IMR-90 (cell line): ENCODE measurements at regions not wholly inside any gene's neighbourhood (a gene's known extent, or its start where the extent isn't known, plus 50 kb on each side); places are given as distances from the start of the nearest gene placed in this dataset.

ENCODE experiments used
- ATAC-seq: fragments of 200-7000 bp; cut with Tn5 transposase; 2 replicates; pipeline ENCODE4 v1.9.1; 2020; ENCODE audit warnings: low read depth, mild to moderate bottlenecking, moderate library complexity
- BruUV-seq: library from RNA; stranded (reverse); fragments of 400-500 nt; replicated peaks from 2 replicates; lab custom pipeline; 2021; lab: Mats Ljungman, UMichigan
- CTCF ChIA-PET: fragments of 300-600 bp; formaldehyde crosslinking; extraction: SDS; loops from one replicate; lab custom pipeline; 2021; ENCODE audit warnings: antibody characterized with exemption; lab: Yijun Ruan, JAX
- POLR2A ChIA-PET: fragments of 300-600 bp; sonication (Branson Sonifier 250); formaldehyde crosslinking; loops from one replicate; lab custom pipeline; 2022; ENCODE audit warnings: antibody characterized with exemption; ENCODE audit not compliant: unreplicated experiment; lab: Charles Lee
- DNase-seq: peaks from one replicate; pipeline ENCODE4 v3.0.0; 2013
- H2AFZ ChIP-seq: replicated peaks from 2 replicates; pipeline ENCODE3; 2013; ENCODE audit warnings: low read length, mild to moderate bottlenecking; ENCODE audit not compliant: poor library complexity
- H2AK5ac ChIP-seq: 2 replicates; pipeline ENCODE4 v1.6.1; 2013; ENCODE audit warnings: low read depth, low read length, inconsistent platforms
- H2AK9ac ChIP-seq: replicated peaks from 2 replicates; pipeline ENCODE3; 2013; ENCODE audit warnings: mild to moderate bottlenecking, low read depth, low read length, moderate library complexity; ENCODE audit not compliant: poor library complexity
- H2BK120ac ChIP-seq: 2 replicates; pipeline ENCODE4 v1.6.1; 2013; ENCODE audit warnings: low read depth, low read length, inconsistent platforms
- H2BK15ac ChIP-seq: 3 replicates; pipeline ENCODE4 v1.6.1; 2013; ENCODE audit warnings: low read depth, low read length, inconsistent platforms
- H2BK20ac ChIP-seq: 2 replicates; pipeline ENCODE4 v1.6.1; 2013; ENCODE audit warnings: low read depth, mild to moderate bottlenecking, inconsistent platforms, low read length, moderate library complexity
- H2BK5ac ChIP-seq: 2 replicates; pipeline ENCODE4 v1.6.1; 2013; ENCODE audit warnings: mild to moderate bottlenecking, low read depth, low read length, inconsistent platforms; ENCODE audit not compliant: poor library complexity, severe bottlenecking
- H3K14ac ChIP-seq: replicated peaks from 2 replicates; pipeline ENCODE4 v1.6.1; 2013; ENCODE audit warnings: low read depth, low read length, inconsistent platforms
- H3K18ac ChIP-seq: 2 replicates; pipeline ENCODE4 v1.6.1; 2013; ENCODE audit warnings: low read depth, low read length, control low read depth
- H3K23ac ChIP-seq: 2 replicates; pipeline ENCODE4 v1.6.1; 2013; ENCODE audit warnings: low read depth, low read length, inconsistent platforms
- H3K27ac ChIP-seq: 2 replicates; pipeline ENCODE4 v1.5.1; 2013; ENCODE audit warnings: mild to moderate bottlenecking, control low read depth, low read length; ENCODE audit not compliant: insufficient read depth
- H3K27me3 ChIP-seq: 2 replicates; pipeline ENCODE4 v1.6.1; 2013; ENCODE audit warnings: low read length; ENCODE audit not compliant: control insufficient read depth, insufficient read depth
- H3K36me3 ChIP-seq: 2 replicates; pipeline ENCODE4 v1.6.1; 2013; ENCODE audit warnings: low read length, mixed read lengths; ENCODE audit not compliant: control insufficient read depth, insufficient read depth
- H3K4ac ChIP-seq: 2 replicates; pipeline ENCODE4 v1.6.1; 2013; ENCODE audit warnings: low read depth, low read length, inconsistent platforms
- H3K4me1 ChIP-seq: 2 replicates; pipeline ENCODE4 v1.6.1; 2013; ENCODE audit warnings: low read length, mixed read lengths; ENCODE audit not compliant: control insufficient read depth, insufficient read depth
- H3K4me2 ChIP-seq: 2 replicates; pipeline ENCODE4 v1.6.1; 2013; ENCODE audit warnings: low read depth, mild to moderate bottlenecking, control low read depth, low read length, moderate library complexity
- H3K4me3 ChIP-seq: 2 replicates; pipeline ENCODE4 v1.5.1; 2013; ENCODE audit warnings: low read depth, mild to moderate bottlenecking, control low read depth, low read length, moderate library complexity; ENCODE audit not compliant: insufficient read depth
- H3K56ac ChIP-seq: 2 replicates; pipeline ENCODE4 v1.6.1; 2013; ENCODE audit warnings: low read length, inconsistent platforms; ENCODE audit not compliant: insufficient read depth; ENCODE audit errors: extremely low read depth
- H3K79me1 ChIP-seq, 2 experiments: 2 replicates each; pipeline ENCODE4 v1.6.1; 2013; ENCODE audit warnings: low read length in 2 of 2, inconsistent platforms in 1 of 2, low read depth in 1 of 2
- H3K9ac ChIP-seq: 2 replicates; pipeline ENCODE4 v1.6.1; 2013; ENCODE audit warnings: low read depth, low read length, control low read depth
- H3K9me1 ChIP-seq: 2 replicates; pipeline ENCODE4 v1.6.1; 2013; ENCODE audit warnings: low read length, inconsistent platforms; ENCODE audit not compliant: insufficient read depth
- H3K9me3 ChIP-seq: 2 replicates; pipeline ENCODE4 v1.6.1; 2013; ENCODE audit warnings: low read length; ENCODE audit not compliant: control insufficient read depth, insufficient read depth
- H4K20me1 ChIP-seq: 2 replicates; pipeline ENCODE4 v1.6.1; 2013; ENCODE audit warnings: low read length, inconsistent platforms; ENCODE audit not compliant: insufficient read depth
- H4K5ac ChIP-seq: 2 replicates; pipeline ENCODE4 v1.6.1; 2013; ENCODE audit warnings: mild to moderate bottlenecking, low read depth, low read length, control low read depth
- H4K8ac ChIP-seq, 2 experiments: 2 replicates each; pipeline ENCODE4 v1.6.1; 2013; ENCODE audit warnings: low read depth in 2 of 2, low read length in 2 of 2, control low read depth in 1 of 2, inconsistent platforms in 1 of 2
- H4K91ac ChIP-seq: 2 replicates; pipeline ENCODE4 v1.6.1; 2013; ENCODE audit warnings: low read depth, low read length, inconsistent platforms; ENCODE audit not compliant: insufficient read depth
- CEBPB ChIP-seq: IDR thresholded peaks from 2 replicates; pipeline ENCODE4 v1.6.1; 2012; ENCODE audit warnings: low read depth, low read length, improper control_type of control experiment
- CTCF ChIP-seq: conservative IDR thresholded peaks from 2 replicates; pipeline ENCODE4 v1.5.1; 2012; ENCODE audit warnings: mild to moderate bottlenecking, low read depth, low read length, improper control_type of control experiment
- ELK1 ChIP-seq: fragments of 150-350 bp; IDR thresholded peaks from 2 replicates; pipeline ENCODE4 v1.6.1; 2016; ENCODE audit warnings: low read depth, mild to moderate bottlenecking, low read length, moderate library complexity, borderline replicate concordance
- USF2 ChIP-seq: fragments of 150-350 bp; IDR thresholded peaks from 2 replicates; pipeline ENCODE4 v1.6.1; 2017; ENCODE audit warnings: mild to moderate bottlenecking, antibody characterized with exemption, low read length, low read depth
- WGBS, 2 experiments: methylation state at CpG; one replicate each; pipeline versions ENCODE4 v1.1.5 to v1.1.7; 2013; ENCODE audit warnings: missing lambda C conversion rate in 2 of 2; ENCODE audit not compliant: insufficient read length in 1 of 2; ENCODE audit errors: extremely low coverage in 2 of 2; 5-methylcytosine and 5-hydroxymethylcytosine counted together
- dilution Hi-C: fragments of 300-500 bp; cut with HindIII; formaldehyde crosslinking; loops from one replicate; pipeline ENCODE4 v1.14.3; 2018; ENCODE audit warnings: low sequenced_read_pairs; ENCODE audit not compliant: unreplicated experiment
- in situ Hi-C: fragments of 300-500 bp; cut with MboI; formaldehyde crosslinking; loops from 3 replicates; pipeline ENCODE4 v1.14.3; 2019; ENCODE audit warnings: low sequenced_read_pairs, inconsistent platforms, mixed read lengths
- intact Hi-C: fragments of 100-400 bp; cut with micrococcal nuclease; formaldehyde crosslinking; loops from 2 replicates; pipeline ENCODE4 v1.10.0; 2022

GRCh38 chr17:47066095-47066494 is 87.0 kb upstream of the RPRML start:
- Histone ChIP-seq H4K91ac (no peak overlapping the region), H4K20me1 (no peaks in the 10 kb centered on the region), H3K36me3 (peaks cover 6% of the 10 kb centered on the region), H3K4me3 (no peak overlapping the region), H2AK5ac (no peak overlapping the region), H4K8ac (peak overlapping the region in 1 of 2 experiments; percentile 58; a peak in 3 of 4 replicates), H3K56ac (no peak overlapping the region), H3K9ac (no peak overlapping the region), H3K79me1 (peaks cover 10 to 30% of the 10 kb centered on the region in 2 experiments), H3K23ac (peak overlapping the region; percentile 71; the same call in 1 of the 2 replicates), H4K5ac (peak overlapping the region; percentile 59; the same call in 1 of the 2 replicates), H3K14ac (0 out of 2 replicates have a peak overlapping the region, but pooled peaks have one; percentile 52), H2BK5ac (no peak overlapping the region), H2AFZ (no peak overlapping the region), H3K27ac (no peak overlapping the region), H3K9me3 (no peaks in the 10 kb centered on the region), H3K27me3 (no peaks in the 10 kb centered on the region), H2BK120ac (no peak overlapping the region), H2BK20ac (no peak overlapping the region), H3K4ac (peak overlapping the region; percentile 43; the same call in 1 of the 2 replicates), H3K4me2 (0 out of 2 replicates have a peak overlapping the region, but pooled peaks have one; percentile 28), H3K4me1 (peaks cover 5% of the 10 kb centered on the region; the same call in 1 of the 2 replicates), H3K9me1 (peaks cover 3% of the 10 kb centered on the region; the same call in 1 of the 2 replicates), H2BK15ac (no peak overlapping the region), H2AK9ac (no peak overlapping the region), H3K18ac (no peak overlapping the region)
- 38% methylated on average over 3 of the region's 6 CpGs; no CpG with 5 or more reads in 1 of the 2 experiments for WGBS, 2 experiments
- BruUV-seq: TSS peak; percentile 23
- dilution Hi-C loops (no loop called here), intact Hi-C loops (no loop called here), in situ Hi-C loops (no loop called here)
- ATAC-seq (no peak), DNase-seq (no peak)
- POLR2A ChIA-PET: no interaction called here
- CTCF ChIA-PET: no interaction called here
- TF ChIP-seq CEBPB (no peak), USF2 (no peak), CTCF (no peak), ELK1 (no peak)
